HepG2 (cell line): ENCODE measurements at regions not wholly inside any gene's neighbourhood (a gene's known extent, or its start where the extent isn't known, plus 50 kb on each side); places are given as distances from the start of the nearest gene placed in this dataset.

Experiments used
- ATAC-seq: fragments of 200-7000 bp; cut with Tn5 transposase; 3 replicates; pipeline ENCODE4 v1.9.1; 2020; ENCODE audit warnings: mild to moderate bottlenecking, moderate library complexity
- BruUV-seq: library from RNA; stranded (reverse); fragments of 400-500 nt; replicated peaks from 2 replicates; lab custom pipeline; 2021; lab: Mats Ljungman, UMichigan
- CTCF ChIA-PET: fragments of 300-600 bp; formaldehyde crosslinking; extraction: SDS; loops from one replicate; lab custom pipeline; 2021; ENCODE audit warnings: low total read pairs, inconsistent platforms, low intra/inter-chr PET ratio; lab: Yijun Ruan, JAX
- POLR2A ChIA-PET: fragments of 350-600 bp; sonication (Branson Sonifier 250); formaldehyde crosslinking; loops from one replicate; lab custom pipeline; 2020; ENCODE audit warnings: antibody characterized with exemption, inconsistent platforms; lab: Yijun Ruan, JAX
- DNase-seq: peaks from one replicate; pipeline ENCODE4 v3.0.0-alpha.2; 2015; ENCODE audit warnings: low spot score
- FAIRE-seq: peaks from 3 replicates; lab custom pipeline; 2011; peaks lifted over from hg19 to GRCh38; lab: Jason Lieb, UNC
- H2AFZ ChIP-seq: one replicate; pipeline ENCODE4 v1.6.1; 2011; ENCODE audit warnings: low read length, inconsistent platforms
- H3K27ac ChIP-seq: fragments of 300-600 bp; 3 replicates; pipeline ENCODE4 v1.8.0; 2011; ENCODE audit warnings: mixed run types, mild to moderate bottlenecking, mixed read lengths, low read length, inconsistent platforms; ENCODE audit not compliant: insufficient read depth; ENCODE audit errors: extremely low read length
- H3K27me3 ChIP-seq, 2 experiments: fragments of 200-600 bp in 1 of 2; 2 replicates in 1 of 2; 3 replicates in 1 of 2; pipeline versions ENCODE4 v1.6.0 to v1.8.0; 2011; ENCODE audit warnings: low read length in 2 of 2, mild to moderate bottlenecking in 2 of 2, moderate library complexity in 2 of 2, inconsistent platforms in 1 of 2; ENCODE audit not compliant: insufficient read depth in 2 of 2, control insufficient read depth in 1 of 2
- H3K36me3 ChIP-seq, 2 experiments: fragments of 200-600 bp in 1 of 2; replicated peaks in 1 of 2; 2 replicates in 1 of 2; 3 replicates in 1 of 2; pipeline versions ENCODE4 v1.5.1 to v1.8.0; 2011; ENCODE audit warnings: low read length in 2 of 2, inconsistent platforms in 1 of 2; ENCODE audit not compliant: insufficient read depth in 2 of 2, control insufficient read depth in 1 of 2
- H3K4me1 ChIP-seq: 2 replicates; pipeline ENCODE4 v1.5.1; 2012; ENCODE audit warnings: low read length, inconsistent platforms; ENCODE audit not compliant: insufficient read depth
- H3K4me2 ChIP-seq: 2 replicates; pipeline ENCODE4 v1.6.0; 2011; ENCODE audit warnings: low read depth, low read length, inconsistent platforms
- H3K4me3 ChIP-seq, 3 experiments: fragments of 200-600 bp in 1 of 3; sonication (generic), shearing (Covaris generic) in 1 of 3; replicated peaks in 1 of 3; 2 replicates each; pipeline ENCODE4 v1.5.1; 2011 to 2016; ENCODE audit warnings: low read length in 3 of 3, inconsistent platforms in 2 of 3, low read depth in 2 of 3, mild to moderate bottlenecking in 2 of 3, control low read depth in 1 of 3, mixed read lengths in 1 of 3; ENCODE audit not compliant: insufficient read depth in 1 of 3
- H3K79me2 ChIP-seq: one replicate; pipeline ENCODE4 v1.6.1; 2011; ENCODE audit warnings: low read length, inconsistent platforms; ENCODE audit not compliant: insufficient read depth
- H3K9ac ChIP-seq: 2 replicates; pipeline ENCODE4 v1.6.0; 2011; ENCODE audit warnings: mild to moderate bottlenecking, low read depth, low read length, inconsistent platforms; ENCODE audit not compliant: insufficient read depth
- H3K9me3 ChIP-seq: 2 replicates; pipeline ENCODE4 v1.5.1; 2012; ENCODE audit warnings: mild to moderate bottlenecking, low read length
- H4K20me1 ChIP-seq: 2 replicates; pipeline ENCODE4 v1.6.0; 2011; ENCODE audit warnings: inconsistent platforms, mild to moderate bottlenecking, low read length, moderate library complexity; ENCODE audit not compliant: insufficient read depth
- IKZF4 ChIP-seq: sonication (generic); formaldehyde crosslinking; IDR thresholded peaks from 2 replicates; pipeline ENCODE4 v1.5.1; 2020; ENCODE audit warnings: borderline replicate concordance, mild to moderate bottlenecking, low read depth, missing genetic modification reagents; ENCODE audit errors: not compliant biosample characterization
- KMT2B ChIP-seq: IDR thresholded peaks from 2 replicates; pipeline ENCODE4 v1.6.1; 2016; ENCODE audit warnings: missing genetic modification reagents, missing compliant biosample characterization
- TCF7L2 ChIP-seq: IDR thresholded peaks from 2 replicates; pipeline ENCODE4 v1.6.1; 2011; ENCODE audit warnings: mild to moderate bottlenecking, low read depth, low read length, moderate library complexity
- ZMYM3 ChIP-seq: sonication (generic); formaldehyde crosslinking; IDR thresholded peaks from 2 replicates; pipeline ENCODE4 v1.5.1; 2020; ENCODE audit warnings: mild to moderate bottlenecking, missing genetic modification reagents
- WGBS: methylation state at CpG from one replicate; pipeline ENCODE4 v1.1.6; 2017; ENCODE audit warnings: low lambda C conversion rate; 5-methylcytosine and 5-hydroxymethylcytosine counted together
- in situ Hi-C: cut with HindIII; loops from 2 replicates; pipeline ENCODE4 v1.10.0; 2017; ENCODE audit warnings: low pct_unique_long_range_greater_than_20kb; ENCODE audit not compliant: extremely low pct_ligation_motif_present
- intact Hi-C: fragments of 100-400 bp; cut with micrococcal nuclease; formaldehyde crosslinking; loops from one replicate; pipeline ENCODE4 v1.10.0; 2022; ENCODE audit not compliant: unreplicated experiment

DNA sequence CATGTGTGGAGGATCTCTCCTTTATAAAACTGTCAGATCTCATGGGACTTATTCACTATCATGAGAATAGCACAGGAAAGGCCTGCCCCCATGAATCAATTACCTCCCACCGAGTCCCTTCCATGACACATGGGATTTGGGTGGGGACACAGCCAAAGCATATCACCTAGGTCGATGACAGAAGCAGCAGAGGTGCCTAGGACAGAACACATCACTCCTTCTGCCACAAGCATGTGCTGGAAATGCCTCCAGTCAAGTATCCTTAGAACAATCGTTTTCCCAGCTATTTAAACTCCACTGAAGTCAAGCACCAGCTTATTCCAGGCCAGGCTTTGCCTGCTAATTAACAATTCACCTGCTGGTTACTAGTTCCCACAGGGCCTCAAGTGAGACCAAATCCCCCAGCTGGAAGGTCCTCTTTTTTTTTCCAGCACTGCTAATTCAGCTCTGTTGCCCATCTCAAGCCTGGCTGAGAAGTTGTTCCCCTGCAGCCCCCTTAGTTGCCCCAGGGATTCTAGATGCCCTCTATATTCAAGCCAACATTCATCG, 212.3 kb upstream of the NUDT4 start:
- FAIRE-seq (no peak), DNase-seq (no peak), ATAC-seq (no peak)
- intact Hi-C loops (no loop called here), in situ Hi-C loops (no loop called here)
- H3K4me2 ChIP-seq: no peak overlapping the region
- no peak overlapping the region for H3K27ac ChIP-seq
- ChIA-PET POLR2A (no interaction called here), CTCF (no interaction called here)
- no peaks in the 10 kb centered on the region for H3K27me3 ChIP-seq
- no TSS peak for BruUV-seq
- no peaks in the 10 kb centered on the region for H3K79me2 ChIP-seq
- no peaks in the 10 kb centered on the region for H3K36me3 ChIP-seq
- H4K20me1 ChIP-seq: no peaks in the 10 kb centered on the region
- no peak for TF ChIP-seq TCF7L2
- no peak overlapping the region for H3K4me3 ChIP-seq
- H3K9me3 ChIP-seq: no peaks in the 10 kb centered on the region
- H3K9ac ChIP-seq: no peak overlapping the region
- peak overlapping the region; percentile 31 for H2AFZ ChIP-seq
- 40% methylated on average over 4 of the region's 4 CpGs for WGBS
- H3K4me1 ChIP-seq: peaks cover 43% of the 10 kb centered on the region

DNA sequence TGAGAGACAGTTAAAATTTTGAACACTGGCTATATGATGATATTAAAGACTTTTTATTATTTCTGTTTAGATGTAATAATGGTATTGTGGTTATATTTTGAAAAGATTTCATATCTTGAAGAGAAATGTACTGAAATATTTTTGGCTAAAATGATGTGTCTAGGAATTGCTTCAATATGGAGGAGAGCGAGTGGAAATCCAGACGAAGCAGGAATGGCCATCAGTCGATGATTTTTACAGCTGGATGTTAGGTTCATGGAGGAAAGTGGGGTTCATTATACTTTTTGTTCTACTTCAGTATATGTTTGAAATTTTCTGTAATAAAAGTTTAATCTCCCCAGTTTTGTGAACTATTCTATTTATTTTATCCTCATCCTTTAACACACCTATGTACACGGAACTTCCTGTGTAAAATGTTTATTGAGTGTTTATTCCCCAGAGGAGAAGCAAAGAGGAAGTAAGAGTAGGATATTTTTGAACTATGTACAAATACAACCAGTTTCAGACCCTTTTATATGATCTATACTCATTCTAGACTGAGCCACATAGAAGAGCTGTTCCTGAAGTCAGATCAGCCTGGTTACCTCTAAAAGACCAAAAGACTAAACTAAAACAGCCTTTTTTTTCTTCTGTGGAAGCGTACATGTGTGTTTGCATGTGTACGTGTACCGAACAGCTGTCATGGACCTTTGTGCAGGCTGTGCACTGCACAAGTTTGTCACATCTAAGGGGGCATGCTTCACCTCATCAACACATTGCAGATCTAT, 211.0 kb upstream of the NUDT4 start:
- FAIRE-seq: no peak
- Histone ChIP-seq H4K20me1 (no peaks in the 10 kb centered on the region), H3K4me1 (peaks cover 43% of the 10 kb centered on the region), H3K79me2 (no peaks in the 10 kb centered on the region), H3K36me3 (no peaks in the 10 kb centered on the region), H3K4me2 (no peak overlapping the region), H3K4me3 (no peak overlapping the region), H2AFZ (no peak overlapping the region), H3K27ac (no peak overlapping the region), H3K9ac (no peak overlapping the region), H3K9me3 (no peaks in the 10 kb centered on the region), H3K27me3 (no peaks in the 10 kb centered on the region)
- no TSS peak for BruUV-seq
- intact Hi-C loops (no loop called here), in situ Hi-C loops (no loop called here)
- POLR2A ChIA-PET: no interaction called here
- DNase-seq: no peak
- 74% methylated on average over 7 of the region's 7 CpGs for WGBS
- no peak for TF ChIP-seq KMT2B
- no peak for TF ChIP-seq IKZF4 (CRISPR knock-in tag)
- peak; percentile 44; the same call in 1 of the 2 replicates for TF ChIP-seq ZMYM3 (CRISPR knock-in tag)
- CTCF ChIA-PET: no interaction called here
- ATAC-seq: no peak
